ENCODE measurements at regions not wholly inside any gene's neighbourhood (a gene's known extent, or its start where the extent isn't known, plus 50 kb on each side); places are given as distances from the start of the nearest gene placed in this dataset.
"Not testable (repeated sequence)": the region's sequence is repeated elsewhere in the genome, so short reads cannot be mapped to it uniquely, and the experiment has no call there.

DNA sequence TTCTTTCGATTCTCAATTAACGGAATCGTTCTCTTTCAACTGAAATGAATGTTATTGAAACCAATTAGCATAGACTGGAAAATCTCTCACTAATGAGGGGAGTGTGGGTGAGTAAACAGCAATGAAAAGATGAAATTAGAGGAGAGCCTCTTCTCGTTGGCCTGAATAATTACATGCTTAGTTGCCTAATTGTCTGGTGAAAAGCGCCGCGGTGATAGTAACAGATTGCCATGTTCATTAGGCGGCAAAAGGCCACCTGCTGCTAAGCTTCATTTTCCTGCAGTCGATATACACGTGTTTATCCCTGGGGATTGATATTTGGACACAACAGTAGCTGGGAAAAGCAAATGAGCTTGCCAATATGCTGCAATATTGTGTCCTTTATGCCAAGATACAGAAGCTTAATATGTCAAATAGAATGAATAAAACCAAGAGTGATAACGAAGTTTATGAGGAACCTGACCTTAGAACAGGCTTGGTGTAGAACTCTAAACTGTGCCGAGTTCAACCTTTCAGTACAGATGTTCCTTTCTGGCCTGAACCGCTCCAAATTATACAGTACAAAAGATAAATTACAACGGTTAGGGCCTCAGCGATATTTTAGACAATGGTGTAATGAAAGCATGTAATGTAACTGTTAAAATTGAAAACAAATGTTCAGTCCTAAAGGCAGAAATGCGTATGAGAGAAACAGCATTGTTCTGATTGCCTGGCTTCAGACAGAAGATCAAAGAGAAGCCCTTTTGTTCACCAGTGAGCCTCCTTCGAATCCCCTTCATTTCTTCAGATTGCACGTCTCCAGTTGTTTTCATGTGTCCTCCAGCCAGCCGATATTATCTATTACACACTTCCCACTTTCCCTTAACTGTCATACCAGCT, 185.2 kb downstream of the SHOX2 start:
- DNase-seq (ENCODE audit: low read depth): no peak

DNA sequence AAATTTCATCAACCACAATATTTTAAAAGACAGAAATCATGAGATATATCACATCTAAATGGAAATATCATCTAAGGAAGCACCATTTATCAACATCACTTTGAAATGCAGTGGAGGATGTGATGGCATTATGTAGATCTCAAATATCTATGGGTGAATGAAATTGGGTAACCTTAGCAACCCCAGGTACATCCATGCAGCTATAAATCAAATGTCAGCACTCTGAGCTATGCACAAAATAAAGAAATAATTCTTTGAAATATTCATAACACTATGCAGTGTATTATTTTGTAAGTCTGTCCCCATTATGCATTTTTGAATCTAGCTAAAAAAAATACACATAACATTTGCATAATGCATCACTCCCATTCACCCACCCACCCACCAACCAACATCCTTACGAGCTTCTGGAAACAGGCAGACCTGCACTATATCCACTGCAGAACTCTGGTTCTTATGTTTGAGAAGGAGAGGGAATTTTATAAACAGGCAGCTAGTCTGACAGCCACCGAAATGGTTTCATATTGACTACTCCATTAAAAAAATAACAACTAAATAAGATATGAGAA, 186.8 kb downstream of the SHOX2 start:
- DNase-seq (ENCODE audit: low read depth): no peak

DNA sequence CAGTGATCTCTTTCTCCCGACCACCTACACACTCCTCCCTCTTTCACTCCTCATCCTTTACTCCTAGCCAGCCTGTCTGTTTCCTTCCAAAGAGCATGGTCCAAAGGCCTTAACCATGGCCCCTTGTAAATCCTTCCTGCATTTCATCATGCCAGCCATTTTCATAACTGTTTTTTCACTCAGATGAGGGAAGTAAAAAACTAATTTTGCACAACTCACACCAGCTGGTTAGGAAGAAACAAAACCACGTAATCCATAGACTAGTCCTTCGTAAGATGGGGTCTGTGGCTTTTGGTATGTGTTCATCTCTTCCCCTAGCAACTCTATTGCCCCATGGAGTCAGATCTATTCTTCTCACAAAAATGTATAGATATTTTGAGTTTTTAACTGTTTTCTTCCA, 187.8 kb downstream of the SHOX2 start:
- DNase-seq (ENCODE audit: low read depth): no peak

DNA sequence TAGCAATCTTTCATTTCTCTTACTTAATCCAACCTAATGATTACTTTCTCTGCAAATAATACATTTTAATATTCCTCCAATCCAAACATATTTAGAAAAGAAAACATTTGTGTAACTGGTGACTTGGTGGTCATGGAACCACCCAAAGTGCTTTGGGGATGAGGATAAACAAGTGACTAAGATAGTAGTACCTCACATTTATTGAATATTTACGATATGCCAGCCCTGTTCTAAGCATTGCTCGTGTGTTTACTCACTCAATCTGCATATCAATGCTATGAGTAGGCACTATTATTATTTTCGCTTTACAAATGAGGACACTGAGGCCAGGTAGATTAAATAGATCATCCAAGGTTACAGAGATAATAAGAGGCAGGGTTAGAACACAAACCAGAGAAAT, 189.5 kb downstream of the SHOX2 start:
- peak; percentile 17 for DNase-seq (ENCODE audit: low read depth)

DNA sequence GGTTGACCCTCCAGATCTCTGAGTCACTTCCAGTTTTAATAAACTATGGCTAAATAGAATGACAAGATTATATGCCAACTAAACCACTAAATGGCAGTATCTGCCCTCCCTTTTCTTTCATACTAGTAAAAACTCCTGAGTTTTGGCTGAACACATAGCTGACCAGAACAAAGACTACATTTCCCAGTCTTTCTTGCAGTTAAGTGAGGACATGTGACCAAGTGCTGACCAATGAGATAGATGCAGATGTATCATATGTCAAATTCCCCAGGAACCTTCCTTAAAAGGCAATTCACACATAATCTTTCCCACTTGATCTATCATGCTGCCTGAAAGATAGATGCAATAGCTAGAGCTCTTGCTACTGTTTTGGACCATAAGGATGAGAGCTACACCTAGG, 191.3 kb downstream of the SHOX2 start:
- peak; percentile 17 for DNase-seq (ENCODE audit: low read depth)

DNA sequence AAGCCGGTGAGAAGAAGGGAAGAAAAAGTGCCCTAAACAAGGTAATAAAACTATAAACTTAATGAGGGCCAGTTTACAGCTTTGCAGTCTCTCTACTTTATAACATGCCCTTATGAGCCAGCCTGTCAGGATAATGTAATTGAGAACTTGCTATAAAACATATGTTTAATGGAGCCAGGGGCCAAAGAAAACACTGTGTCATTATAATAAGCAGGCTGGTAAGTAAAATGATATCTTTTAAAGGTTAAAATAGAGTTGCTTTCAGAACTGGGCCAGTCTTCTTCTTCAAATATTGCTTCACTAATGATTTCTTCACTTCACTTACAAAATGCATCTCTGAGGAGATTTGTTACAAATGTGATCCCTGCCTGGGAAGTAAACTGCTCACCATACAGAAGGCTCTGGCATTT, 192.5 kb downstream of the SHOX2 start:
- DNase-seq (ENCODE audit: low read depth): peak; percentile 70

DNA sequence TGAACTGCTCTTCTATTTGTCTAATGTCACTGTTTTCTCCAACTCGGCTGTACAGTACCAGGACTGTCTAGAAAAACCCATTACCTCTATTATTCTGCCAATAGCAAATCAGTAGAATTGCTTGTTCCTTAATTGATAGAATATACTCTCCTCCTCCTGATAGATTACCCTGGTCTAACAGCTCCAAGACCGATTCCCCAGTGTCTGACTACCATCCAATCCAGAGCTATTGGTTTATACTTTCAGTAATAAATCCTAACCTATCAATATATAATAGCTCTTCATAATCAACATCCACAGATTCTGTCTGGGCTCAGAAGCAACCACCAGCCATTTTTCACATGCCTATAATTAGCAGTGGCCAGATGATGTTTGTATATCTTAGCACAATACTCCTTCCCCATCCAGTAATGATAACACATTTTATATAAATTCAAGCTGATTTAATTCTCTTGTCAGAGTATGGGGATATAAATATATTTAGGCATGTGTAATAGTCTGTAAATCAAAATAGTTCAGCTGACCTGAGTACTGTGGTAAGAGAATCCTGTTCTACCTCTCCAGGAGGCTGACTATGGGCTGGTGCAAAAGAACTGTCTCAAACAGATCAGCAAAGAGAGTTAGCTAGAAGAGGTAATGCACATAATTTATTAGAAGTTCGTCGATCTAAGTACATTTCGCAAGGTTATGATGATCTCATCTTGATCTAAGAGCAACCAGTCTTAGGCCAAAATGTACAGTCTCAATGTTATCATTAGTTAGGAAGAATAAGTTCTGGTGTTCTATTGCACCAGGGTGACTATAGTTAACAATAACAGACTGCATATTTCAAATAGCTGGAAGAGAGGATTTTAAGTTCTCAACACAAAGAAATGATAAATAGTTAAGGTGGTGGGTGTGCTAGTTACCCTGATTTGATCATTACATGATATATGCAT, 193.4 kb downstream of the SHOX2 start:
- peak; percentile 57 for DNase-seq (ENCODE audit: low read depth)

DNA sequence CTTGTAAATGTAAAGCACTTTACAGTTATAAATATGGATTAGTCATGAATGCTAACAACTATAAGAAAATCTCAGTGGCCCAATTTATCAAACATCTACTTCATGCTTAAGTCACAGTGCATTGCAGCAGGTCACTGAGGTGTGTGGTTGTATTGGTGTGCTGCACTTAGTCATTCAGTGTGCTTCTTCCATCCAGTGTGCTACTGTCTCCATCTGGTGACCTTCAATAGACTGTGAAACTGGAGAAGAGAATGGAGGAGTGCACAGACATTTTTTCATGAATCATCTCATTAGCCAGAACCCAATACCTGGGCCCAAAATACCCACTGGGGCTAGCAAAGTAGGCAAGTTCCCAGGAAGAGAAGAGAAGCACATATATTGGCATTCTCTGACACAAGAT, 199.6 kb downstream of the SHOX2 start:
- peak; percentile 38 for DNase-seq (ENCODE audit: low read depth)

DNA sequence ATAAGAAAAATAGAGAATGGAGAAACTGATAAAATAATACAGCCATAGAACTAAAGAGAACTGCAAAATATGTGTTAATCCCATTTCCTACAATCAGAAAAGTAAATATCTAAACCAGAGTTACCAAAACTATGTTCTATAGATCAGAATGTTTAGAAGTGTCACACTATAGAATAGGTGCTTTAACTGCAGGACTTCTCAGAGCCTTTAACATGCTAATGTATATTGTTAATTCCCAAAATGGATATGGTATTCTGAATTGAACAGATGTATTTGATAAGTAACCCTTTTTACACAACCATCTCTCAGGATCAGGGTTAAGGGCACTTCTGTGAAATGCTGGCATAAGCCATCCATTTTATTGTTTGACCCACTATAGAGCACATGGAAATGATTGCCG, 200.3 kb downstream of the SHOX2 start:
- no peak for DNase-seq (ENCODE audit: low read depth)

DNA sequence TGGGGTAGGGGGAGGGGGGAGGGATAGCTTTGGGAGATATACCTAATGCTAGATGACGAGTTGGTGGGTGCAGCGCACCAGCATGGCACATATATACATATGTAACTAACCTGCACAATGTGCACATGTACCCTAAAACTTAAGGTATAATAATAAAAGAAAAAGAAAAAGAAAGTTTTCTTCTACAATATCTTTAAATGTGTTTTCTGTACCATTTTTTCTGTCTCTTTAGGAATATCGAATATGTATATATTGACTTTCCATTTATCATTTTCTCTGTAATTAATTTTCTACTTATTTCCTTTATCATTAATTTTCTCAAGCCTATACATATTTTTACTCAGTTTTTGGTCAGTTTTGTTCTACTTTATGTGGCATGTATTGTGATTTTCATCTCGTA, 203.5 kb downstream of the SHOX2 start:
- not testable (repeated sequence) for DNase-seq (ENCODE audit: low read depth)

DNA sequence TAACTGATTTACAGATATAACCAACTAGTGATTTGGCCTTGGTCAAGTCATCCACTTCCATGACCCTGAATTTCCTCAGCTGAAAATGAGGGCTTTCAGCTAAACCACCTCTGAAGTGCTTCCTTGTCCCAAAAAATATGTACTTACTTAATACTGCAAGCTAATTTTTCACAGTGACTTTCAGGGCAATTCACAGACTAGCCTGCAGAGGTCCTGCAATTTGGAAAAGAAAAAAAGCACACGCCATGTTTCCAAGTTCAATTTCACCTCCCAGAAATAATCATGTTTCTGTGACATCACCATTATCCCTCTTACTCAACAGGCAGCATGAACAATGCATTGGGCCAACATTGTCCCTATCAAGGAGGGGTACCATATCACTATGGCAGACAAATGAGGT, 218.2 kb downstream of the SHOX2 start:
- DNase-seq (ENCODE audit: low read depth): peak; percentile 11

DNA sequence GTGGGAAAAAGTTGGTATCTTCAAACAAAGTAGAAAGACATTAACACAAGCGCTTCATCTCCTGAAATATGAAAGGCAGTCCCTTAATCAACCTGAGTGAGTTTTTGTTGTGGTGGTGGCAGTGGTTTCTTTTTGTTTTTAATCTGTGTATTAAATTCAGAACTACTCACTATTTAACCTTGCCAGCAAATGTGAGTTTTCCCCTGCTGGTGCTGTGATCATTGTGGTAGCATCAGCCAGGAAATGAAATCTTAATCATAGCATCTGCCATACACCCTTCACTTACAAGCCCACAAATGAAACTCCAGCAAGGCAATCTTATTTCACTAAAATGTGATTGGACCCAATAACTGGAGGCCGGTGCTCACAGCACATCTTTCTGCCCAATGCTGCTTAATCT, 229.7 kb downstream of the SHOX2 start:
- no peak for DNase-seq (ENCODE audit: low read depth)

DNA sequence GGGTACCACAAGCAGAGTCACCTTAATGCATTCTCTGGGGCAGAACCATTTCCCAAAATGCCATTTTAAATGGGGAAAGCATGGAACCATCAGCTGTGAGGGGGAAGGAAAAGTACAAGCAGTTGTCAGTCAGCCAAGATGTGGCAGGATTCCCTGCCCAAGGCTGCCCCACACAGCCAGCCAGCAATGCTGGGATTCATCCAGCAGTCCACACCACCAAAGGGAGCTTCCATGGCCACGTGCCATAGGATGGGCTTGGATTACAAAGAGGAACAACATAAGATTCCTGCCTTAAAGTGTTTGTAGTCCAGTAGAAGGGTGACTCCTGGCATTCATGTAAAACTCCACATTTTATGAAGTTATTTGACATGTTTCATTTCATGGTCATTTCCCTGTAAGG, 233.3 kb downstream of the SHOX2 start:
- no peak for DNase-seq (ENCODE audit: low read depth)

DNA sequence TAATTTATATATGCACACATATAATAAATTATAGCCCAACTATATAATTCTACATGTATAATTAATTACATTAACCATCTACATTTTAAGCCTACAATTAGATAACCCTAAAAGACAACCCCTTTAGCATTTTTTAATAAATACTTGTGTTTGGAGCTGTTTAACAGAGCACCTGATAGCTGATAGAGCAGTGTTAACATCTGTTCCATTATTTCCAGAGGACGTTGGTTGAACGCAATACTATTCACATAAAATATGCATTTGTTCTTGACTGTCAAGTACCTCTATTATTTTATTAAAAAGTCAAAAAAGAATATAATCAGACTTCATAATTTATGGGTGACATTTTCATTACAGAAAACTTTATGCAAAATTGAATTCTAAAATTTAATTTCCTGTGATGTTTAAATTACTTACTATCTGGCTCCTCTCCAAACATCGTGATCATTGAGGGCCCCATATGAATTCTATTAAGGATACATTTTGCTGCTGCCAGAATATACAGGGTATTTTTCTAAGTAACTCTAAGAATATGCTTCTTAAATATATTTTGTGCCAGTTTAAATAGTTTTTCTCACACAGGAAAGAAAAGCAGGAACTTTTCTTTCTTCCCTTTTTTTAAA, 234.3 kb downstream of the SHOX2 start:
- no peak for DNase-seq (ENCODE audit: low read depth)

DNA sequence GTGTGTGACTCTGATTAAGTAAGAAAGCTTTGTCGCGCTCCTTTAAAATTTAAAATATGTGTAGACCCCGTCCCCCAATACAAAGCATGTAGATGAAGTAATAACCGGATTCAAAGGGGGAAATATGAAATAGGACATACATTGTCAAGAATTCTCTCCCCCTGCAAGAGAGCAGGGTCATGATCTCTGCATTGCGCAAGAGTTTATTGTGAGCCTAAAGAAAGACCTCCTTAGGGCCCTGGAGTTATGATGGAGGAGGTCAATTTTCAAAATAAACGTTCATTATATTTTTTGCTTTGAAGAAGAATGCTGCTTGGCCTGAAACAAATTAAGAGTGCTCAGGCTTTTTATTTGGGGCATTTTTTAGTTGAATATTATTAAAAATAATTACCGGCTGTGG, 235.0 kb downstream of the SHOX2 start:
- DNase-seq (ENCODE audit: low read depth): no peak

DNA sequence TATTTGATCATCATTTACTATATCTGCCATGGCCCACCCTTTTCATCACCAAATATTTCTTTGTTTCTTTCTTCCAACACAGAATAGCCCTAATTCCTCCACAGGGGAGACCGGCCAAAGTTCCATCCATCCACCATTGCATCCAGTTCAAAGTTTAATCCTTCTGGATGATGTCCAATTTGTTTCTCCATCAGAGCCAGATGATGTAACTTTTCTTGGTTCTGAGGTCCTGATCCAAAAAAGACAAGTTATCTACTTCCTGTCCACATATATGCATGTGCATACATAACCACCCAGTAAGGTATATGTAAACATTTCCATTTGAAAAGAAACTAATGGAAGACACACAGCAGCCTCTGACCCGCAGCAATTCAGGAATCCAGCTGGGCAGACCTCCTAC, 237.3 kb downstream of the SHOX2 start:
- no peak for DNase-seq (ENCODE audit: low read depth)

DNA sequence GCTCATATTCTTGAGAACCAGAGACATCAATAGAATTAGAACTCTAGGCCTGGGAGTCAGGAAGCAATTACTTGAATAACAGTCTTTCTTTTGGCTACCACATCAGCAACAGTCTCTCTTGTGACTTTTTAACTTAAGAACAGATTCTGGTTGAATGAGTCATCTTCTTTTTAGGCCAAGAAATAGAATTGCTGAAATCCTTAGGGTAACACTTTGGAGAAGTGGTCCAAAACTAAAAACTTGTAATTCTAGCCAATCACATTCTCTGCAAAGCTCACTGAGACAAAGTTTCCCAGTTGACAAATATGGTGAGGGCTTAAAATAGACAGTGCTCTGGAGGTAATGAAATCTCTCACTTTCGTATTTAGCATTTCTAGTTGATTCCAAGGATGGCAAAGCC, 238.0 kb downstream of the SHOX2 start:
- peak; percentile 38 for DNase-seq (ENCODE audit: low read depth)

DNA sequence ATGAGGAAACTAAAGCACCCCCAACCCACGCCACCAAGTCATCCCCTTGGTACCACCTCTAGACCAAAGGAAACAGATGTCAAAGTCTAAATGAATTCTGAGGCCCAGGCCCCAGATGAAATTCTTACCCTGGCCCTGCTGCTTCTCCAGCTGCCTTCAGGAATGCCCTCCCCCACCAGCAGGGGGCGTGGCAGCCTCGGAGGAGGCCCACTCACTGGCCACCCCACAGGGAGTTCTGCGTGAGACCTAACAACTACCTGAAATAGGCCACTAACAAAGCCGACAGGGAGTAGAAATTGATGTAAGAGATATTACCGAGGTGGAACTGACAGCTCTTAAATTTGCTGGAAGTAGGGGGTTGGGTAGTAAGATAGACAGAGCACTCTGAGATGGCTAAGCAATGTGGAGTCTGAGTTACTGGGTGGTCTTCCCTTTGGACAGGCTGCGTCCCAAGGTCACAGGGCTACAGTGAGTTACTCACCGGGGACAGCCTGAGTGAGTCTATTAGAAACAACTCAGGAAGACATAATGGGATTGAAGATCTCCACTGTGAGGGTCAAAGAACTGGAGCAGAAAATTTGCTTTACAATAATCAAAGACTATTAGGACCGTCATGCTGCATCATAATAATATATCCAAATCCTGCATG, 240.7 kb downstream of the SHOX2 start:
- peak; percentile 13 for DNase-seq (ENCODE audit: low read depth)

DNA sequence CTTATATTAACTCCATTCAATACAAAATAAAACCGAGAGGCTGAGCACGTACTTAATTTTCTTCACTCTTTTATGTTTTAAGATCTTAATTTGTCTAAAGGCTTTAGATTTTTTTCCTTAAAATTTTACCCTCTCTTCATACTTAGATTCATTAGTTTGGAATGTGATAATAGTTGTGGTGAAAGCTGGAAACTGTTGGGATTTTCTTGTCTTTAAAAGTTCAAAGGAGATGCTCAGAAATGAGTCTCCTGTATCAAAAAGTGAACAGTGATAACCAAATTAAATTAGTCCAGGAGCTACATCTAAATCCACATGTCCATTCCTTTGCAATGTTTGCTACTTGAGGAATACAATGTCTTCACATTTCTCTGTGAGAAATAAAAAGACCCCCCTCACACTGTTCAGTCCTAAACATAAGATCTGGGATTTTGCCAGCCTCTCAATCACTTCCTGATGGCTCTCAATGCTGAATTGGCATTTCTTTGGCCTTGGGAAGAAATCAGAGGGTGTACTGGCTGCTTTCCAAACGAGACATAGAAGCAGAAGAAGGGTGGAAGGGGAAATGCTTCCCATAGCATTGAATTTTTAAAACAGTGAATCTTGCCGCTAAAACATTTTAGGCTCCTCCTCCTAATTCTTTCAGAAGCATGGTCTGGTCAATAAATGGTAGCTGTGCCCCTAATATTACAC, 245.0 kb downstream of the SHOX2 start:
- no peak for DNase-seq (ENCODE audit: low read depth)

DNA sequence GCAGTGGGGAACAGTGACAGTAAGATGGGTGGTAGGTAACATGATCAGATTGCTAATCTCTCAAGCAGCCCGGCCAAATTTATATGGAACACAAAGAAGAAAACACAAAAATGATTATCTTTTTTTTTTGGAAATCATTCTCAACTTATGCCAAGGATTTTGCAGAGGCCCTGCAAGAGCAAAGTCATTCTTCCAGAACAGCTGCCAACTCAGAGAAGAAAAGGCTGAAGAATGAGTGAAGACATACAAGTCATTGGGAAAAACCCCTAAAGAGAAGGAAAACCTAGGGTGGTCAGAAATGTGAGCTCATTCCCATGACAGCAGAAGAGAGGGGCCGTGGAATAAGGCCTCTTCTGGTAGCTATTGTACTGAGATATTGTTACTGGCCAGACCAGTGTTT, 246.7 kb downstream of the SHOX2 start:
- no peak for DNase-seq (ENCODE audit: low read depth)

DNA sequence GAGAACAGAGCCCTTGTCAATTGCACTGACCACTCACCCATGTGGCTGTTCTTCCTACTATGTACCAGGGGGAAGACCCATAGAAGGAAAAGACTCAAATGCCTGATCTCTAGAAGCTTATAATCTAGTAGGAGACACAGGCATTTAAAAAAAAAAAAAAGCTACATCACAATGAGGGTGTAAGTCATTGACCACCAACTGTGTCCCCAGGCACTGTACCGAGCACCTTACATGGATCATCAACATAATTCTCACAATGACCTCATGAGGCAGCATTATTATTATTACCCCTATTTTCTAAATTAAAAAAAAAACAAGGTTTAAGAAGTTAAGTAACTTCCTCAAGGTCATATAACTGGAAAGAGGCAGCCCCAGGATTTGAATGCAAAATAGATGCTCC, 247.4 kb downstream of the SHOX2 start:
- no peak for DNase-seq (ENCODE audit: low read depth)
